Karpas-422 (cell line): ENCODE measurements at regions not wholly inside any gene's neighbourhood (a gene's known extent, or its start where the extent isn't known, plus 50 kb on each side); places are given as distances from the start of the nearest gene placed in this dataset.
"Not testable (repeated sequence)": the region's sequence is repeated elsewhere in the genome, so short reads cannot be mapped to it uniquely, and the experiment has no call there.

Experiments
- DNase-seq: peaks from one replicate; pipeline ENCODE4 v3.0.0-alpha.2; 2015
- H2AFZ ChIP-seq: fragments of 200-600 bp; sonication (generic); 2 replicates; pipeline ENCODE4 v1.6.1; 2014; ENCODE audit warnings: antibody characterized with exemption, low read length, mixed read lengths
- H3K27ac ChIP-seq: fragments of 200-600 bp; sonication (generic); 2 replicates; pipeline ENCODE4 v1.5.1; 2014; ENCODE audit warnings: mild to moderate bottlenecking, low read length, moderate library complexity
- H3K27me3 ChIP-seq: fragments of 200-600 bp; sonication (generic); 2 replicates; pipeline ENCODE4 v1.6.1; 2014; ENCODE audit warnings: low read length, mixed read lengths
- H3K36me3 ChIP-seq: fragments of 200-600 bp; sonication (generic); 2 replicates; pipeline ENCODE4 v1.6.1; 2014; ENCODE audit warnings: low read length, mixed read lengths; ENCODE audit not compliant: insufficient read depth
- H3K4me1 ChIP-seq: fragments of 200-600 bp; sonication (generic); 2 replicates; pipeline ENCODE4 v1.6.1; 2014; ENCODE audit warnings: mild to moderate bottlenecking, low read length, mixed read lengths
- H3K4me2 ChIP-seq: fragments of 200-600 bp; sonication (generic); 2 replicates; pipeline ENCODE4 v1.6.1; 2014; ENCODE audit warnings: low read length, low read depth, mild to moderate bottlenecking; ENCODE audit not compliant: poor library complexity, severe bottlenecking
- H3K4me3 ChIP-seq: fragments of 200-600 bp; sonication (generic); 2 replicates; pipeline ENCODE4 v1.5.1; 2014; ENCODE audit warnings: mild to moderate bottlenecking, antibody characterized with exemption, low read length, mixed read lengths
- H3K79me2 ChIP-seq: fragments of 200-600 bp; sonication (generic); 2 replicates; pipeline ENCODE4 v1.6.1; 2014; ENCODE audit warnings: mild to moderate bottlenecking, low read length, mixed read lengths
- H3K9ac ChIP-seq: fragments of 200-600 bp; sonication (generic); 2 replicates; pipeline ENCODE4 v1.6.0; 2014; ENCODE audit warnings: low read length
- H3K9me2 ChIP-seq: fragments of 200-600 bp; sonication (generic), shearing (Covaris generic); replicated peaks from 2 replicates; pipeline ENCODE4 v1.6.0; 2014; ENCODE audit warnings: mild to moderate bottlenecking, low read length, moderate library complexity; ENCODE audit not compliant: insufficient read depth
- H3K9me3 ChIP-seq: fragments of 300-700, 200-600 bp; sonication (generic); 2 replicates; pipeline ENCODE4 v1.6.1; 2014; ENCODE audit warnings: low read length, mixed read lengths
- H4K20me1 ChIP-seq: fragments of 200-600 bp; sonication (generic); 2 replicates; pipeline ENCODE4 v1.6.1; 2014; ENCODE audit warnings: mild to moderate bottlenecking, antibody characterized with exemption, low read length, low read depth; ENCODE audit not compliant: insufficient read depth

- peaks cover 6% of the 10 kb centered on the region; the same call in 1 of the 2 replicates for H3K4me1 ChIP-seq
- no peak overlapping the region for H3K4me2 ChIP-seq
- H3K36me3 ChIP-seq, result no peaks in the 10 kb centered on the region
- no peaks in the 10 kb centered on the region; the same call in 1 of the 2 replicates for H4K20me1 ChIP-seq
- no peak for DNase-seq
- H3K9me2 ChIP-seq, result no peaks in the 10 kb centered on the region
- no peak overlapping the region for H3K27ac ChIP-seq
- no peak overlapping the region for H2AFZ ChIP-seq
- no peaks in the 10 kb centered on the region for H3K79me2 ChIP-seq
- no peak overlapping the region for H3K9ac ChIP-seq
- no peak overlapping the region for H3K4me3 ChIP-seq
- no peaks in the 10 kb centered on the region for H3K9me3 ChIP-seq
- no peaks in the 10 kb centered on the region; the same call in 1 of the 2 replicates for H3K27me3 ChIP-seq
Observed at GRCh38 chr16:58866935-58867334, 132.8 kb upstream of the GOT2 start.

- Histone ChIP-seq H3K9me3 (no peaks in the 10 kb centered on the region), H3K4me1 (peaks cover 6% of the 10 kb centered on the region; the same call in 1 of the 2 replicates), H3K9me2 (no peaks in the 10 kb centered on the region), H3K79me2 (no peaks in the 10 kb centered on the region), H3K9ac (no peak overlapping the region), H3K4me2 (no peak overlapping the region), H3K27ac (no peak overlapping the region), H3K4me3 (no peak overlapping the region), H3K27me3 (no peaks in the 10 kb centered on the region; the same call in 1 of the 2 replicates), H3K36me3 (no peaks in the 10 kb centered on the region), H2AFZ (no peak overlapping the region), H4K20me1 (no peaks in the 10 kb centered on the region; the same call in 1 of the 2 replicates)
- DNase-seq, result no peak
Observed at GRCh38 chr16:58863761-58864160, 129.6 kb upstream of the GOT2 start.

GRCh38 chr16:58863042-58863441 lies 128.9 kb upstream of the GOT2 start:
- Histone ChIP-seq H3K9me2 (no peaks in the 10 kb centered on the region), H3K4me2 (no peak overlapping the region), H3K9ac (no peak overlapping the region), H3K27me3 (no peaks in the 10 kb centered on the region; the same call in 1 of the 2 replicates), H3K4me3 (no peak overlapping the region), H4K20me1 (no peaks in the 10 kb centered on the region; the same call in 1 of the 2 replicates), H3K36me3 (no peaks in the 10 kb centered on the region), H3K9me3 (no peaks in the 10 kb centered on the region), H3K27ac (no peak overlapping the region), H2AFZ (no peak overlapping the region), H3K79me2 (no peaks in the 10 kb centered on the region), H3K4me1 (peaks cover 6% of the 10 kb centered on the region; the same call in 1 of the 2 replicates)
- DNase-seq, result no peak

- no peaks in the 10 kb centered on the region for H3K9me2 ChIP-seq
- H3K4me1 ChIP-seq, result peaks cover 6% of the 10 kb centered on the region; the same call in 1 of the 2 replicates
- H3K9ac ChIP-seq, result no peak overlapping the region
- no peak overlapping the region for H3K4me3 ChIP-seq
- no peak for DNase-seq
- H3K9me3 ChIP-seq, result no peaks in the 10 kb centered on the region
- no peaks in the 10 kb centered on the region; the same call in 1 of the 2 replicates for H3K27me3 ChIP-seq
- no peaks in the 10 kb centered on the region for H3K36me3 ChIP-seq
- no peak overlapping the region for H3K4me2 ChIP-seq
- H2AFZ ChIP-seq, result no peak overlapping the region
- H3K27ac ChIP-seq, result no peak overlapping the region
- H3K79me2 ChIP-seq, result no peaks in the 10 kb centered on the region
- H4K20me1 ChIP-seq, result no peaks in the 10 kb centered on the region; the same call in 1 of the 2 replicates
Observed at GRCh38 chr16:58862334-58863021, 128.4 kb upstream of the GOT2 start.

- Histone ChIP-seq H3K4me2 (no peak overlapping the region), H3K27ac (no peak overlapping the region), H3K9me3 (no peaks in the 10 kb centered on the region), H3K9ac (no peak overlapping the region), H3K4me3 (no peak overlapping the region), H3K4me1 (peaks cover 6% of the 10 kb centered on the region; the same call in 1 of the 2 replicates), H3K27me3 (no peaks in the 10 kb centered on the region; the same call in 1 of the 2 replicates), H3K9me2 (no peaks in the 10 kb centered on the region), H2AFZ (no peak overlapping the region), H4K20me1 (no peaks in the 10 kb centered on the region), H3K36me3 (no peaks in the 10 kb centered on the region), H3K79me2 (no peaks in the 10 kb centered on the region)
- DNase-seq, result no peak
Observed at GRCh38 chr16:58859958-58860669, 126.0 kb upstream of the GOT2 start.

- H3K79me2 ChIP-seq, H3K36me3 ChIP-seq, DNase-seq, H3K27ac ChIP-seq, H3K9ac ChIP-seq, H3K4me1 ChIP-seq, H2AFZ ChIP-seq, H3K9me2 ChIP-seq, H4K20me1 ChIP-seq, H3K4me3 ChIP-seq, H3K4me2 ChIP-seq, H3K9me3 ChIP-seq, H3K27me3 ChIP-seq: not testable (repeated sequence)
Observed at GRCh38 chr16:58858577-58858976, 124.5 kb upstream of the GOT2 start.

GRCh38 chr16:58855291-58855863 lies 121.3 kb upstream of the GOT2 start:
- H3K4me1 ChIP-seq, result no peaks in the 10 kb centered on the region
- H3K4me2 ChIP-seq, result no peak overlapping the region
- H3K4me3 ChIP-seq, result no peak overlapping the region
- no peak for DNase-seq
- no peaks in the 10 kb centered on the region for H3K27me3 ChIP-seq
- no peak overlapping the region for H3K9ac ChIP-seq
- no peaks in the 10 kb centered on the region for H3K36me3 ChIP-seq
- no peaks in the 10 kb centered on the region for H3K9me2 ChIP-seq
- no peak overlapping the region for H3K27ac ChIP-seq
- H4K20me1 ChIP-seq, result no peaks in the 10 kb centered on the region
- H3K9me3 ChIP-seq, result no peaks in the 10 kb centered on the region
- no peak overlapping the region for H2AFZ ChIP-seq
- H3K79me2 ChIP-seq, result no peaks in the 10 kb centered on the region
